Neural progenitor cell (in vitro differentiated cells): ENCODE measurements at regions not wholly inside any gene's neighbourhood (a gene's known extent, or its start where the extent isn't known, plus 50 kb on each side); places are given as distances from the start of the nearest gene placed in this dataset.

Experiments
- EZH2 ChIP-seq: fragments of 200-600 bp; sonication (generic); IDR thresholded peaks from 2 replicates; pipeline ENCODE4 v1.6.1; 2017; ENCODE audit warnings: antibody characterized with exemption, mild to moderate bottlenecking, moderate library complexity
- TF ChIP-seq, protein P1 (sequence below): fragments of 200-600 bp; sonication (generic); IDR thresholded peaks from 2 replicates; pipeline ENCODE4 v1.5.1; 2017; ENCODE audit warnings: antibody characterized with exemption, mild to moderate bottlenecking

- TF ChIP-seq, protein P1, sequence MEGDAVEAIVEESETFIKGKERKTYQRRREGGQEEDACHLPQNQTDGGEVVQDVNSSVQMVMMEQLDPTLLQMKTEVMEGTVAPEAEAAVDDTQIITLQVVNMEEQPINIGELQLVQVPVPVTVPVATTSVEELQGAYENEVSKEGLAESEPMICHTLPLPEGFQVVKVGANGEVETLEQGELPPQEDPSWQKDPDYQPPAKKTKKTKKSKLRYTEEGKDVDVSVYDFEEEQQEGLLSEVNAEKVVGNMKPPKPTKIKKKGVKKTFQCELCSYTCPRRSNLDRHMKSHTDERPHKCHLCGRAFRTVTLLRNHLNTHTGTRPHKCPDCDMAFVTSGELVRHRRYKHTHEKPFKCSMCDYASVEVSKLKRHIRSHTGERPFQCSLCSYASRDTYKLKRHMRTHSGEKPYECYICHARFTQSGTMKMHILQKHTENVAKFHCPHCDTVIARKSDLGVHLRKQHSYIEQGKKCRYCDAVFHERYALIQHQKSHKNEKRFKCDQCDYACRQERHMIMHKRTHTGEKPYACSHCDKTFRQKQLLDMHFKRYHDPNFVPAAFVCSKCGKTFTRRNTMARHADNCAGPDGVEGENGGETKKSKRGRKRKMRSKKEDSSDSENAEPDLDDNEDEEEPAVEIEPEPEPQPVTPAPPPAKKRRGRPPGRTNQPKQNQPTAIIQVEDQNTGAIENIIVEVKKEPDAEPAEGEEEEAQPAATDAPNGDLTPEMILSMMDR = no peak
- no peak for TF ChIP-seq EZH2
These were observed 725.5 kb upstream of the CHRM3 start for GRCh38 chr1:238660849-238661248.
